Mesendoderm (in vitro differentiated cells): ENCODE measurements at regions not wholly inside any gene's neighbourhood (a gene's known extent, or its start where the extent isn't known, plus 50 kb on each side); places are given as distances from the start of the nearest gene placed in this dataset.
A peak's percentile ranks its signal among the peaks of the same experiment; 100 is the strongest.

ENCODE experiments used
- DNase-seq: peaks from one replicate; pipeline ENCODE4 v3.0.0; 2013
- H2AK5ac ChIP-seq: 2 replicates; pipeline ENCODE4 v1.6.1; 2013; ENCODE audit warnings: low read length, inconsistent platforms
- H2BK120ac ChIP-seq: 2 replicates; pipeline ENCODE4 v1.6.1; 2013; ENCODE audit warnings: low read depth, mild to moderate bottlenecking, low read length, moderate library complexity, mixed read lengths
- H2BK15ac ChIP-seq: replicated peaks from 2 replicates; pipeline ENCODE4 v1.6.1; 2013; ENCODE audit warnings: low read depth, mild to moderate bottlenecking, moderate library complexity
- H2BK5ac ChIP-seq: 2 replicates; pipeline ENCODE4 v1.6.1; 2013; ENCODE audit warnings: low read length, inconsistent platforms
- H3K18ac ChIP-seq: 2 replicates; pipeline ENCODE4 v1.6.1; 2013; ENCODE audit warnings: mild to moderate bottlenecking, low read length, mixed read lengths
- H3K23ac ChIP-seq: one replicate; pipeline ENCODE4 v1.6.1; 2013; ENCODE audit warnings: low read length
- H3K27ac ChIP-seq: 2 replicates; pipeline ENCODE4 v1.5.1; 2013; ENCODE audit warnings: low read depth, mild to moderate bottlenecking, inconsistent platforms, low read length, moderate library complexity
- H3K27me3 ChIP-seq: 2 replicates; pipeline ENCODE4 v1.6.1; 2013; ENCODE audit warnings: low read length, control low read depth, mild to moderate bottlenecking, inconsistent platforms; ENCODE audit not compliant: insufficient read depth, poor library complexity
- H3K36me3 ChIP-seq: 2 replicates; pipeline ENCODE4 v1.6.1; 2013; ENCODE audit warnings: low read length, inconsistent platforms; ENCODE audit not compliant: control insufficient read depth, insufficient read depth
- H3K4ac ChIP-seq: one replicate; pipeline ENCODE4 v1.6.1; 2013; ENCODE audit warnings: low read depth, mild to moderate bottlenecking, low read length, moderate library complexity
- H3K4me1 ChIP-seq: 2 replicates; pipeline ENCODE4 v1.6.1; 2013; ENCODE audit warnings: low read depth, low read length, inconsistent platforms; ENCODE audit not compliant: control insufficient read depth
- H3K4me2 ChIP-seq: 2 replicates; pipeline ENCODE4 v1.6.1; 2013; ENCODE audit warnings: low read length
- H3K4me3 ChIP-seq: 2 replicates; pipeline ENCODE4 v1.5.1; 2013; ENCODE audit warnings: mild to moderate bottlenecking, low read length
- H3K56ac ChIP-seq: one replicate; pipeline ENCODE4 v1.6.1; 2013; ENCODE audit warnings: low read length
- H3K79me1 ChIP-seq: 2 replicates; pipeline ENCODE4 v1.6.1; 2013; ENCODE audit warnings: low read length, inconsistent platforms
- H3K79me2 ChIP-seq: 2 replicates; pipeline ENCODE4 v1.6.1; 2013; ENCODE audit warnings: mild to moderate bottlenecking, low read length; ENCODE audit not compliant: control insufficient read depth, insufficient read depth
- H3K9ac ChIP-seq: 2 replicates; pipeline ENCODE4 v1.6.1; 2013; ENCODE audit warnings: low read length, inconsistent platforms
- H4K5ac ChIP-seq: one replicate; pipeline ENCODE4 v1.6.1; 2013; ENCODE audit warnings: low read length
- H4K8ac ChIP-seq: one replicate; pipeline ENCODE4 v1.6.1; 2013; ENCODE audit warnings: low read depth, mild to moderate bottlenecking, control low read depth, low read length, moderate library complexity
- WGBS: extraction: QIAGEN DNeasy Blood & Tissue Kit; methylation state at CpG from one replicate; pipeline ENCODE4 v1.1.7; 2013; ENCODE audit warnings: low lambda C conversion rate, missing lambda C conversion rate; ENCODE audit not compliant: insufficient coverage; ENCODE audit errors: extremely low coverage; 5-methylcytosine and 5-hydroxymethylcytosine counted together

- Histone ChIP-seq H2BK120ac (no peak overlapping the region), H2BK15ac (no peak overlapping the region), H3K9ac (no peak overlapping the region), H2BK5ac (no peak overlapping the region), H3K4me1 (no peaks in the 10 kb centered on the region), H4K5ac (no peak overlapping the region), H3K27me3 (peaks cover 2% of the 10 kb centered on the region), H3K23ac (no peak overlapping the region), H4K8ac (no peak overlapping the region), H2AK5ac (no peak overlapping the region), H3K79me1 (no peaks in the 10 kb centered on the region), H3K56ac (no peak overlapping the region), H3K4ac (no peak overlapping the region), H3K18ac (no peak overlapping the region), H3K79me2 (no peaks in the 10 kb centered on the region), H3K4me2 (no peak overlapping the region), H3K36me3 (no peaks in the 10 kb centered on the region), H3K27ac (no peak overlapping the region), H3K4me3 (no peak overlapping the region)
- no peak for DNase-seq
- WGBS: no CpG with 5 or more reads among the region's 4 CpGs
Measured at GRCh38 chr17:68190495-68190894, 57.3 kb upstream of the AMZ2 start.

DNA sequence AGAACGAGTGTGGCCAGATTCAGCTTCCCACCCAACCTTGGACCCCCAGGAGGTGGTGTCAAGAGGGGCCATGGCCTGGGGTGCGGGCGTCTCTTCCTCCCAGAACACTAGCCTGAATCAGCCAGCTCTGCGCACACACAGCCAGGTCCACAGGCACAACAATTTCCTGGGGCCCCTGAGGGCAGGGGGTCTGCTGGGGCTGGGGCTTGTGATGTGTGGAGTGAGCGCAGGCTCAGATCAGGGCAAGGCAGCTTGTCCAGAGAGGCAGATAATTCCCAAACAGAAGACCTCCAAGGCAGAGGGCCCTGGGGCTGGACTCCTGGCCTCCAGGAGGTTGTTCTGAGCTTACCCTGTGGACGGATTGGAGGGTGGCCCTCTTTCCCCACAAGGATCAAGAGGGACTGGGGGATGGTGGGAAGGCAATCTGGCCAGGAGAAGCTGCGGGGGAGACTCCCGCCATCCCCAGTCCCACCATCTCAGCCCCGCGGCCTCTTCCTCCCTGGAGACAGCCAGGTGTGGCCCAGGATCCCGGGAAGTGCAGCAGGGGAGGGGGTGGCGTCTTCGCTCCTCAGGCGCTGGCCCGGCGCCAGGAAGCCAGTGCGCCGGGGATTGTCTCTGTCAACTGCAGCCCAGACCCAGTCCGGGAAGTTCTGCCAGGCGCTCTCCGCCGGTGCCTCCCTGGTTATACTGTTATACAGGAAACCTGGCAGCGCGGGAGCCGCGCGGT, 52.0 kb upstream of the AMZ2 start:
- Histone ChIP-seq H3K4ac (no peak overlapping the region), H3K27me3 (peaks cover 40% of the 10 kb centered on the region), H2BK15ac (no peak overlapping the region), H4K5ac (no peak overlapping the region), H3K56ac (peak overlapping the region; percentile 73), H3K9ac (peak overlapping the region; percentile 54), H3K79me2 (no peaks in the 10 kb centered on the region), H3K4me1 (no peaks in the 10 kb centered on the region), H3K36me3 (no peaks in the 10 kb centered on the region), H3K4me2 (peak overlapping the region; percentile 52), H3K18ac (no peak overlapping the region), H3K79me1 (no peaks in the 10 kb centered on the region), H2AK5ac (no peak overlapping the region), H3K4me3 (no peak overlapping the region), H2BK120ac (no peak overlapping the region), H3K23ac (peak overlapping the region; percentile 80), H4K8ac (no peak overlapping the region), H3K27ac (no peak overlapping the region), H2BK5ac (no peak overlapping the region)
- no CpG with 5 or more reads among the region's 27 CpGs for WGBS
- DNase-seq: peak; percentile 59

- Histone ChIP-seq H2AK5ac (no peak overlapping the region), H3K18ac (no peak overlapping the region), H2BK15ac (no peak overlapping the region), H3K27me3 (peaks cover 40% of the 10 kb centered on the region), H3K36me3 (no peaks in the 10 kb centered on the region), H2BK120ac (no peak overlapping the region), H3K79me1 (no peaks in the 10 kb centered on the region), H3K27ac (no peak overlapping the region), H3K4me2 (peak overlapping the region; percentile 68), H4K5ac (no peak overlapping the region), H3K9ac (peak overlapping the region; percentile 54), H3K4me3 (peak overlapping the region; percentile 23), H3K4ac (no peak overlapping the region), H2BK5ac (no peak overlapping the region), H3K23ac (peak overlapping the region; percentile 80), H3K79me2 (no peaks in the 10 kb centered on the region), H3K56ac (peak overlapping the region; percentile 73), H3K4me1 (no peaks in the 10 kb centered on the region), H4K8ac (no peak overlapping the region)
- no CpG with 5 or more reads among the region's 63 CpGs for WGBS
- peak; percentile 14 for DNase-seq
Measured at GRCh38 chr17:68196394-68197090, 51.3 kb upstream of the AMZ2 start.

DNA sequence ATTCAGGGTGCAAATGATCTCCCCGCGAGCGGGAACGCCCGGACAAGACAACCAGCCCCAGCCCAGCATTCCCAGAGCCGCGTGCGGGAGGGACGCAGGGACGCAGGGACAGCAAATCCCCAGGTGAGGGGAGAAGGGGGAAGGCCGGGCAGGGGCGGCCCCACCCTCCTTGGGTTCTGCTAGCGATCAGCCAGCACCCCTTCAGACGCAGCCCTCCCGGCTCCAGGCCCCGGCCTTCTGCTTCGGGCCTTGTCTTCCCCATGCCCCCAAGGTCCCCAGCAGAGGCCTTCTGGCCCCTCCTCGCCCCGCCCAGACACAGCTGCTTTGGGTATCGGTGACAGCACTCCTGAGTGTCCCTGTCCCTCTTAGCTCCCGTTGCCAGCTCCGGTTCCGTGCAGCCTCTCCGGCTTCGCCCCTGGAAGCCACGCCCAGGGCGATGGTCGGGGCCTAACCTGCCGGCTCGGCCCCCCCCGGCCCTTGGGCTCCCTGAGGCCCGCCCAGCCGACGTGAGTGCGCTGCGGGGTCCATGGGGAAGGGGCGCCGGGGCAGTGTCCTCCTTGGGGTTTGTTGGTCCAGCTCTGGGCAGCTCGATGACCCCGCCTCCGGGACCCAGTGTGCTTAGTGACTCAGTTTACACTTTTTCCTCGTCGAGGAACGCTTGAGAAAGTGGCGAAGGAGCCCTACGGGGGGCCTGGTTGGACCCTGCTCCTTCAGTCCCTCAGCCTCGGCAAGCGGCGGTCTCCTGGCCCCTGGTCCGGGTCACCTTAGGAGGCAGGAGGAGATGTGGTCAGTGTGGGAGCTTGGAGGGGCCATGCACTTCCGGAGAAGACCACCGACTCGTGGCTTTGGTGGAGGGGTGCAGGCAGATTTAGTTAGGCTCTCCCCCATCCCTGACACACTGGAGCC, 50.5 kb upstream of the AMZ2 start:
- no peak overlapping the region for H2BK120ac ChIP-seq
- no CpG with 5 or more reads among the region's 53 CpGs for WGBS
- H2BK5ac ChIP-seq: no peak overlapping the region
- no peak overlapping the region for H3K9ac ChIP-seq
- no peak overlapping the region for H4K8ac ChIP-seq
- DNase-seq: peak; percentile 57
- no peaks in the 10 kb centered on the region for H3K4me1 ChIP-seq
- H3K4me3 ChIP-seq: peak overlapping the region; percentile 23
- H3K79me1 ChIP-seq: no peaks in the 10 kb centered on the region
- no peak overlapping the region for H4K5ac ChIP-seq
- H3K79me2 ChIP-seq: no peaks in the 10 kb centered on the region
- no peak overlapping the region for H3K18ac ChIP-seq
- H3K23ac ChIP-seq: no peak overlapping the region
- H2BK15ac ChIP-seq: no peak overlapping the region
- H3K27ac ChIP-seq: no peak overlapping the region
- no peaks in the 10 kb centered on the region for H3K36me3 ChIP-seq
- H3K4me2 ChIP-seq: peak overlapping the region; percentile 68
- H2AK5ac ChIP-seq: no peak overlapping the region
- no peak overlapping the region for H3K4ac ChIP-seq
- H3K27me3 ChIP-seq: peaks cover 40% of the 10 kb centered on the region
- H3K56ac ChIP-seq: peak overlapping the region; percentile 42

DNA sequence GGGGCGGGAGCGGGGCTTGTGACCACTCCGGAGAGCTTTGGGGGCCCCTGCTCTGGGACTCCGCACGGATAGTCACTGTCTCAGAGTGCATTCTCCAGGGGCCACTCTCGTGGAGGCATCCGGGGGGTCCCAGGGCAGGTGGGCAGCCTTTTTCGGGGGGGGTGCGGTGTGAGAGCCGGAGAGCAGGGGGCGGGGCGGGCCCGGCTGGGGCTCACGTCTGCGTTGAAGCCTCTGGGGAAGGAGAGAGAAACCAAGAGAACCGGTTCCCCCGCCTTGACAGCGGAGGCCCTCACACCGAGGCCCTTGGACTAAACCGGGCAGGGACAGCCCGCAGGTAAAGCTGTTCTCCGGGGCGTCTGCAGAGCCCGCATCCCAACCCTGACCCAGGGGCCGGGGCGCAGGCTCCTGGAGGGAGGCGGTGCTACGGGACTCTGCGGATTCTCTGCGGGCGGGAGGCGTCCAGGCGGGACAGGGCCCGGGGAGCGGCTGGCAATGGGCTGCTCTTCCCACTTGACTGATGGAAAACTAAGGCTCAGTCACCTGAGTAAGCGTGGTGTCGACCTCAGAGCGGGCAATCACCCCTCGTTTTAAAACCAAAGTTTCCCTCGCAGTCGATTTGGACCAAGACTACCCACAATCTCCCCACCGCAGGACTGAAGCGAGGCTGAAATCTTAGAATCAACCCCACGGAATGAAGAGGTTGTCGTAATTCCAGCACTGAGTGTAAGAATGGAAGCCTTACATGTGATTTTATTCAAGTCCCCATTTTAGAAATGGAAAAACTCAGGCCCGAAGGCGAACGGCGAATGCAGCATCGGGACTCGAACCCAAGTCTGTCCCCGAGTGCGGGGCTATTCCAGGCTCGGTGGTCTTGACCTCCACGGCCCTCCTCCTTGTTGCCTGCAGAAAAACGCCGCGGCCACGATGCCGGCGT, 49.6 kb upstream of the AMZ2 start:
- Histone ChIP-seq H3K23ac (no peak overlapping the region), H3K36me3 (no peaks in the 10 kb centered on the region), H2BK120ac (no peak overlapping the region), H3K79me2 (no peaks in the 10 kb centered on the region), H3K27ac (no peak overlapping the region), H3K56ac (peak overlapping the region; percentile 34), H4K5ac (no peak overlapping the region), H3K4me2 (no peak overlapping the region), H2AK5ac (no peak overlapping the region), H3K18ac (no peak overlapping the region), H3K9ac (no peak overlapping the region), H3K79me1 (no peaks in the 10 kb centered on the region), H2BK5ac (no peak overlapping the region), H4K8ac (no peak overlapping the region), H3K4me1 (no peaks in the 10 kb centered on the region), H2BK15ac (no peak overlapping the region), H3K4me3 (no peak overlapping the region), H3K4ac (no peak overlapping the region), H3K27me3 (peaks cover 40% of the 10 kb centered on the region)
- whole genome bisulfite sequencing: no CpG with 5 or more reads among the region's 61 CpGs
- DNase-seq: peak; percentile 47
